ENCODE measurements at regions not wholly inside any gene's neighbourhood (a gene's known extent, or its start where the extent isn't known, plus 50 kb on each side); places are given as distances from the start of the nearest gene placed in this dataset.

- TF ChIP-seq CTCF (conservative IDR thresholded peaks at IDR 0.05; ENCODE audit: low read depth, low read length) (no peak), EZH2 (IDR thresholded peaks at IDR 0.05; ENCODE audit: borderline replicate concordance, low read depth, low read length, poor library complexity, severe bottlenecking) (no peak)
These were observed 259.4 kb upstream of the SSTR1 start for GRCh38 chr14:37948266-37948665.
